ENCODE measurements at regions not wholly inside any gene's neighbourhood (a gene's known extent, or its start where the extent isn't known, plus 50 kb on each side); places are given as distances from the start of the nearest gene placed in this dataset.

GRCh38 chr3:109784852-109785631, 447.7 kb upstream of the DPPA4 start:
- TF ChIP-seq CTCF (IDR thresholded peaks at IDR 0.05) (no peak), CBFB (CRISPR knock-in tag; IDR thresholded peaks at IDR 0.05; ENCODE audit: low read depth) (no peak), ZNF138 (CRISPR knock-in tag; conservative IDR thresholded peaks at IDR 0.05) (no peak), CREB1 (CRISPR knock-in tag; IDR thresholded peaks at IDR 0.05) (no peak), STAT6 (CRISPR knock-in tag; conservative IDR thresholded peaks at IDR 0.05; ENCODE audit: low read depth) (no peak)

Data from WTC11 (cell line).